HL-60 (cell line): ENCODE measurements at regions not wholly inside any gene's neighbourhood (a gene's known extent, or its start where the extent isn't known, plus 50 kb on each side); places are given as distances from the start of the nearest gene placed in this dataset.

Experiments
- DNase-seq, 2 experiments: peaks; one replicate each; pipeline ENCODE4 v3.0.0-alpha.2; 2010 to 2020; ENCODE audit warnings: low read depth in 1 of 2, low spot score in 1 of 2
- H3K27ac ChIP-seq: fragments of 250-450 bp; sonication (Bioruptor Pico); replicated peaks from 2 replicates; pipeline ENCODE4 v1.5.1; 2020; ENCODE audit warnings: mild to moderate bottlenecking, moderate library complexity
- H3K27me3 ChIP-seq: fragments of 250-450 bp; sonication (Bioruptor Pico); 2 replicates; pipeline ENCODE4 v1.5.1; 2021; ENCODE audit warnings: mild to moderate bottlenecking, moderate library complexity; ENCODE audit not compliant: insufficient read depth, poor library complexity, severe bottlenecking
- H3K4me3 ChIP-seq: replicated peaks from 2 replicates; pipeline ENCODE4 v1.5.1; 2011; ENCODE audit warnings: mild to moderate bottlenecking, control low read depth, low read length; ENCODE audit not compliant: insufficient read depth
- CTCF ChIP-seq: IDR thresholded peaks from one replicate; pipeline ENCODE4 v1.5.1; 2011; ENCODE audit warnings: low read length, control low read depth, inconsistent platforms; ENCODE audit not compliant: insufficient read depth
- GABPA ChIP-seq: IDR thresholded peaks from 2 replicates; pipeline ENCODE4 v1.6.1; 2012; ENCODE audit warnings: low read depth
- POLR2AphosphoS5 ChIP-seq: IDR thresholded peaks from 2 replicates; pipeline ENCODE4 v1.6.1; 2012; ENCODE audit warnings: low read depth
- REST ChIP-seq: IDR thresholded peaks from 2 replicates; pipeline ENCODE4 v1.6.1; 2012; ENCODE audit warnings: low read depth; ENCODE audit not compliant: insufficient replicate concordance
- SPI1 ChIP-seq: IDR thresholded peaks from 2 replicates; pipeline ENCODE4 v1.6.1; 2012; ENCODE audit warnings: low read depth, mild to moderate bottlenecking, borderline replicate concordance

GRCh38 chr3:177674186-177674585 lies 476.9 kb upstream of the TBL1XR1 start:
- Histone ChIP-seq H3K27ac (no peak overlapping the region), H3K4me3 (no peak overlapping the region), H3K27me3 (no peaks in the 10 kb centered on the region)
- DNase-seq = no peak
- no peak for TF ChIP-seq SPI1
- no peak for TF ChIP-seq CTCF
- TF ChIP-seq POLR2AphosphoS5 = no peak
- no peak for TF ChIP-seq GABPA
- no peak for TF ChIP-seq REST

DNA sequence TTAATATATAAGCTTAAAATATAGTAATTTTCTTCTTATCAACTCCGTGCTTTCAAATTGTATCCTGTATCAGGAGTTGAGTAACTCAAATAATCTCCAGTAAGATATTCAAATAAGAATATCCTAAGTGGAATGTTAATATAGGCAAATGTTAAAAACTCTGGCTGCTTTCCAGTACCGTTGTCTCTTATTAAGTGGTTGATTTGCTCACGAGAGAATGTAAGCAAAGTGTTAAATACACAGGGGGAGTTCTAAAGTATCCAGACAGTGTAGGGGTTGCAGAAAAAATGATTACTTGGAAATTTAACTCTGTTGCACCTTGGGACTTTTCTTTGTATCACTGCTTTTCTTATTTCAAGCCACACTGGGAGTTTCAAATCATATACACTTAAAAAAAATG lies 478.9 kb upstream of the TBL1XR1 start:
- DNase-seq = no peak
- H3K27me3 ChIP-seq = no peaks in the 10 kb centered on the region
- no peak overlapping the region for H3K4me3 ChIP-seq
- no peak overlapping the region for H3K27ac ChIP-seq
- no peak for TF ChIP-seq GABPA
- TF ChIP-seq REST = no peak
- TF ChIP-seq SPI1 = no peak
- TF ChIP-seq POLR2AphosphoS5 = no peak
- TF ChIP-seq CTCF = no peak

DNA sequence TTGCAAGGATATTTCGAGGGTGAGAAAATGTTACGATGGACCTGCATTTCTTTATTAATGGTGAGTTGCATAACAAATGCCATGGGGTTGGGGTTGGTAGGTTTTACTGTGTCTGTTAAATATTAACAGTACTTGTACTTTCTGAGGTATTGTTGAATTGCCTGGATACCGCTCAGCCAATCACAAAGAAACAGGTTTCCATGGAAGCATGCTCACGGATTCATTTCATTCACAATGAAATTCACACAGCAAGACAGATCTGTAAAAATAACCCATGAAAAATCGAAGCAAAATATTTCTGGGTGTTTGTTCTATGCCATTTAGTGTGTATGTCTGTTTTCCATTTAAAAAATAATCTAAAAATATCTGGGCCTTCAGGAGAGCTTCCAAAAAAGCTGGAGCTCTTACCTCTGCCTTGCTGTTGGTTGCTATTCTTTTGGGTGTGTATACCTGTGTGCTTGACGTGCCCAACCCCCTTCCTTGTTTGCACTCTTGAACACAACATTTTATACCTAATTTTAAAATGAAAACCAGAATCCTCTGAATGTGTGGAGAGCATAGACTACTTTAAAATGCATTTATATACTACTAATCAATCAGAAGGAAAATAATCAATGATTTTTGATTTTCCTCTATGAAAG lies 479.8 kb upstream of the TBL1XR1 start:
- Histone ChIP-seq H3K27ac (no peak overlapping the region), H3K27me3 (no peaks in the 10 kb centered on the region), H3K4me3 (no peak overlapping the region)
- DNase-seq = no peak
- no peak for TF ChIP-seq GABPA
- TF ChIP-seq REST = no peak
- no peak for TF ChIP-seq CTCF
- TF ChIP-seq POLR2AphosphoS5 = no peak
- TF ChIP-seq SPI1 = no peak
